Fibroblast of mammary gland (primary cell): ENCODE measurements at regions not wholly inside any gene's neighbourhood (a gene's known extent, or its start where the extent isn't known, plus 50 kb on each side); places are given as distances from the start of the nearest gene placed in this dataset.
"Not testable (repeated sequence)": the region's sequence is repeated elsewhere in the genome, so short reads cannot be mapped to it uniquely, and the experiment has no call there.

Source experiments
- DNase-seq: peaks from one replicate; pipeline ENCODE4 v3.0.0-alpha.2; 2010; ENCODE audit warnings: low read depth
- H3K4me3 ChIP-seq: 2 replicates; pipeline ENCODE4 v1.5.1; 2011; ENCODE audit warnings: low read depth, mild to moderate bottlenecking, low read length, moderate library complexity; ENCODE audit not compliant: control insufficient read depth
- TF ChIP-seq, protein P1 (sequence below): conservative IDR thresholded peaks from 2 replicates; pipeline ENCODE4 v1.5.1; 2011; ENCODE audit warnings: low read depth, low read length, inconsistent platforms; ENCODE audit not compliant: control insufficient read depth, insufficient read depth

DNA sequence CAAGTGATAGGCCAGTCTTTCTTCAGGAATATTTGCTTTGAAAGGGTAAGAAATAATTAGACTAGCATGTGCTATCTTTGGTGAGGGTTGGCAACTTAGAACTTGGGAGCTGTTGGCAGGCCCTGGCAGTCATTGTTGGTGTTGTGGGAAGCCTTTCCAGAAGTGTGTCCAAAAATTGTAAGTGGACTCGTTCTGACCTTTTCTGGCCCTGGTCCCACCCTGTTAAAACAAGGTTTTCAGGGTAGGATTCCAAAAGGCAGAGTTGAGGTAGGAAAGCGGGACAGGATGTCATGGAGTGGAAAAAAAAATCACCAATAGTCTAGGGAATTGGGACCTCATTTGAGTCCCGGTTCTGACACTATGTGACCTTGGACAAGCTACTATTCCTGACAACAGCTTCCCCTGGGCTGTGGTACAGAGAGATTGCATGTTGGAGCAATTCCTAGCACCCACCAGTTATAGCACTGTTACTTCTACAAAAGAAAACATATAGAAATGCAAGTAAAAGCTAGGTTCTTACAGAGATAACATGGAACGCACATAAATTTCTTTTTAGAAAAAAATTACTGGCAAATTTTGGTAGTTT is 299.3 kb upstream of the DDI1 start:
- DNase-seq = no peak

DNA sequence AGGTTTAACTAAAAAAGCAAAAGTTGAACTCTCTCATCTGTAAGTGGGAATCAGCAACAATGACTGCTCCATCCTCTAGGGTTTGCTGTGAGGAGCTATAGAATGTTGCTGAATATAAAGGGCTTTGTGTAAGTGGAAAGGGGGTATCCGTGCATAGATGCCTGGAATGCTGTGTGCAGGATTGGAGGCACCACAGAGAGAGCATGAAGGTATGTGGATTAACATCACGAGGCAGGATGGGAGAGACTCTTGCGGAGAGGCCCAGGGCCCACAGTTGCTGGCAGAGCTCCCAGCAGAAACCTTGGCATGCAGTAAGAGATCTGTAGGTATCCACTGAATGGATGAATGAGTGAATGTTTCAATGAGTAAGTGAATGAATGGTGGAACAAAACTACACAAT is 298.7 kb upstream of the DDI1 start:
- no peak for DNase-seq
- TF ChIP-seq, protein P1, sequence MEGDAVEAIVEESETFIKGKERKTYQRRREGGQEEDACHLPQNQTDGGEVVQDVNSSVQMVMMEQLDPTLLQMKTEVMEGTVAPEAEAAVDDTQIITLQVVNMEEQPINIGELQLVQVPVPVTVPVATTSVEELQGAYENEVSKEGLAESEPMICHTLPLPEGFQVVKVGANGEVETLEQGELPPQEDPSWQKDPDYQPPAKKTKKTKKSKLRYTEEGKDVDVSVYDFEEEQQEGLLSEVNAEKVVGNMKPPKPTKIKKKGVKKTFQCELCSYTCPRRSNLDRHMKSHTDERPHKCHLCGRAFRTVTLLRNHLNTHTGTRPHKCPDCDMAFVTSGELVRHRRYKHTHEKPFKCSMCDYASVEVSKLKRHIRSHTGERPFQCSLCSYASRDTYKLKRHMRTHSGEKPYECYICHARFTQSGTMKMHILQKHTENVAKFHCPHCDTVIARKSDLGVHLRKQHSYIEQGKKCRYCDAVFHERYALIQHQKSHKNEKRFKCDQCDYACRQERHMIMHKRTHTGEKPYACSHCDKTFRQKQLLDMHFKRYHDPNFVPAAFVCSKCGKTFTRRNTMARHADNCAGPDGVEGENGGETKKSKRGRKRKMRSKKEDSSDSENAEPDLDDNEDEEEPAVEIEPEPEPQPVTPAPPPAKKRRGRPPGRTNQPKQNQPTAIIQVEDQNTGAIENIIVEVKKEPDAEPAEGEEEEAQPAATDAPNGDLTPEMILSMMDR = no peak
- no peak overlapping the region for H3K4me3 ChIP-seq

More for the DNA sequence above, 299.3 kb upstream of the DDI1 start:
- TF ChIP-seq, protein P1 = no peak
- no peak overlapping the region for H3K4me3 ChIP-seq

DNA sequence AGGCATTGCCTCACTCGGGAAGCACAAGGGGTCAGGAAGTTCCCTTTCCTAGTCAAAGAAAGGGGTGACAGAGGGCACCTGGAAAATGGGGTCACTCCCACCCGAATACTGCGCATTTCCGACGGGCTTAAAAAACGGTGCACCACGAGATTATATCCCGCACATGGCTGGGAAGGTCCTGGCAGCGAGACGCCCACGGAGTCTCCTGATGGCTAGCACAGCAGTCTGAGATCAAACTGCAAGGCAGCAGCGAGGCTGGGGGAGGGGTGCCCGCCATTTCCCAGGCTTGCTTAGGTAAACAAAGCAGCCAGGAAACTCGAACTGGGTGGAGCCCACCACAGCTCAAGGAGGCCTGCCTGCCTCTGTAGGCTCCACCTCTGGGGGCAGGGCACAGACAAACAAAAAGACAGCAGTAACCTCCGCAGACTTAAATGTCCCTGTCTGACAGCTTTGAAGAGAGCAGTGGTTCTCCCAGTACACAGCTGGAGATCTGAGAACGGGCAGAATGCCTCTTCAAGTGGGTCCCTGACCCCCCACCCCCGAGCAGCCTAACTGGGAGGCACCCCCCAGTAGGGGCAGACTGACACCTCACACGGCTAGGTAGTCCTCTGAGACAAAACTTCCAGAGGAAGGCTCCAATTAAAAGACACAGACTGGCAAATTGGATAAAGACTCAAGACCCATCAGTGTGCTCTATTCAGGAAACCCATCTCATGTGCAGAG is 297.2 kb upstream of the DDI1 start:
- H3K4me3 ChIP-seq = peak overlapping the region; percentile 10
- not testable (repeated sequence) for DNase-seq

- DNase-seq = no peak
- no peak overlapping the region for H3K4me3 ChIP-seq
- TF ChIP-seq, protein P1 = no peak
Observed at GRCh38 chr11:103744496-103745153, 291.8 kb upstream of the DDI1 start.

GRCh38 chr11:103749158-103749557 is 287.3 kb upstream of the DDI1 start:
- no peak for DNase-seq
- no peak overlapping the region for H3K4me3 ChIP-seq
- TF ChIP-seq, protein P1 = no peak

DNA sequence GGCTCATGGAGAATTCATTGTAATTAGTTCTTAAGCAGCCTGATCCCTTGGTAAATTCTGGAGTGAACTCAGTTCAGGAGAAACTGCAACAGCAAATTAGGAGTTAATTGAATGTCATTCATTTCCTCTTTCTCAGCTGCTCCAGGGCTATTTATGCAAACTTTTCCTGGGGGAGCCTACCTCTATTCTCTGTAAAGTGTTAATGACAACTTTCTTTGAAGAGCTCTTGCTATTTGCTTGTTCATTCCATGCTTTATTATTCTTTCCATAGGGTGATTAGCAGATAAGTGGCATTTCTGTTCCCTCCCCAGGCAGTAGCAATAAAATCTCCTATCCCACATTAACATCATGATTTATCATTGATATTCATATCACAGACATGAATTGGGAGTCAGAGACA is 267.6 kb upstream of the DDI1 start:
- no peak overlapping the region for H3K4me3 ChIP-seq
- no peak for DNase-seq
- TF ChIP-seq, protein P1 = no peak

GRCh38 chr11:103773059-103773458 is 263.4 kb upstream of the DDI1 start:
- no peak overlapping the region for H3K4me3 ChIP-seq
- DNase-seq = peak; percentile 95
- TF ChIP-seq, protein P1 = no peak
